HG03460 (cell line): ENCODE measurements at regions not wholly inside any gene's neighbourhood (a gene's known extent, or its start where the extent isn't known, plus 50 kb on each side); places are given as distances from the start of the nearest gene placed in this dataset.

Experiments used
- ATAC-seq: cut with Tn5 transposase; IDR thresholded peaks from one replicate; pipeline ENCODE4 v1.9.1; 2021; ENCODE audit not compliant: unreplicated experiment

GRCh38 chr6:53744321-53744720 lies 50.5 kb upstream of the LRRC1 start:
- ATAC-seq, result no peak

GRCh38 chr6:53741034-53741823 lies 53.6 kb upstream of the LRRC1 start:
- ATAC-seq, result no peak

GRCh38 chr6:53737746-53738145 lies 57.1 kb upstream of the LRRC1 start:
- no peak for ATAC-seq

GRCh38 chr6:53735896-53736295 lies 58.9 kb upstream of the LRRC1 start:
- no peak for ATAC-seq

- no peak for ATAC-seq
Observed at GRCh38 chr6:53734473-53735299, 60.1 kb upstream of the LRRC1 start.

GRCh38 chr6:53731866-53732636 lies 62.8 kb upstream of the LRRC1 start:
- ATAC-seq, result no peak

GRCh38 chr6:53730767-53731166 lies 64.0 kb upstream of the LRRC1 start:
- ATAC-seq, result no peak

GRCh38 chr6:53728570-53729194 lies 63.1 kb upstream of the KLHL31 start:
- no peak for ATAC-seq

- ATAC-seq, result no peak
Observed at GRCh38 chr6:53727748-53728147, 62.2 kb upstream of the KLHL31 start.

- peak; percentile 94 for ATAC-seq
Observed at GRCh38 chr6:53725791-53726575, 60.4 kb upstream of the KLHL31 start.

GRCh38 chr6:53724501-53724900 lies 58.9 kb upstream of the KLHL31 start:
- no peak for ATAC-seq

- no peak for ATAC-seq
Observed at GRCh38 chr6:53723331-53723730, 57.8 kb upstream of the KLHL31 start.

- no peak for ATAC-seq
Observed at GRCh38 chr6:53721766-53722165, 56.2 kb upstream of the KLHL31 start.

- ATAC-seq, result peak; percentile 99
Observed at GRCh38 chr6:53718597-53719460, 53.3 kb upstream of the KLHL31 start.

GRCh38 chr6:53717566-53717965 lies 52.0 kb upstream of the KLHL31 start:
- no peak for ATAC-seq

GRCh38 chr6:53715434-53715833 lies 49.9 kb upstream of the KLHL31 start:
- no peak for ATAC-seq
